Effector memory CD8-positive, alpha-beta T cell (primary cell): ENCODE measurements at regions not wholly inside any gene's neighbourhood (a gene's known extent, or its start where the extent isn't known, plus 50 kb on each side); places are given as distances from the start of the nearest gene placed in this dataset.

Experiments
- ATAC-seq: fragments of 150-1000 bp; cut with Tn5 transposase; replicated peaks from 2 replicates; pipeline ENCODE4 v1.10.0; 2021; ENCODE audit warnings: mild to moderate bottlenecking, moderate library complexity
- DNase-seq, 3 experiments: peaks; one replicate each; pipeline ENCODE4 v3.0.0; 2021
- H3K27ac Mint-ChIP-seq, 2 donors: one replicate each; pipeline ENCODE4 v1.8.0; 2022; ENCODE audit warnings: mild to moderate bottlenecking in 2 of 2, mixed read lengths in 2 of 2, moderate library complexity in 2 of 2
- H3K27me3 Mint-ChIP-seq, 2 donors: one replicate each; pipeline ENCODE4 v1.8.0; 2022; ENCODE audit warnings: mixed read lengths in 2 of 2
- H3K36me3 Mint-ChIP-seq: one replicate; pipeline ENCODE4 v1.8.0; 2022; ENCODE audit warnings: mild to moderate bottlenecking, moderate library complexity, mixed read lengths; ENCODE audit not compliant: insufficient read depth
- H3K4me1 Mint-ChIP-seq, 2 donors: one replicate each; pipeline ENCODE4 v1.8.0; 2022; ENCODE audit warnings: low read depth in 2 of 2, mixed read lengths in 2 of 2
- H3K4me3 Mint-ChIP-seq, 2 donors: one replicate each; pipeline ENCODE4 v1.8.0; 2022; ENCODE audit warnings: mild to moderate bottlenecking in 2 of 2, mixed read lengths in 2 of 2, moderate library complexity in 2 of 2
- H3K9me3 Mint-ChIP-seq, 2 donors: one replicate each; pipeline ENCODE4 v1.8.0; 2022; ENCODE audit warnings: mixed read lengths in 2 of 2

- DNase-seq: no peak
- Mint-ChIP-seq H3K4me1 (no peaks in the 10 kb centered on the region), H3K4me3 (no peak overlapping the region), H3K27me3 (peaks cover 11 to 17% of the 10 kb centered on the region in 2 donors), H3K9me3 (peaks cover 0 to 4% of the 10 kb centered on the region in 2 donors), H3K36me3 (no peaks in the 10 kb centered on the region), H3K27ac (no peak overlapping the region)
- no peak for ATAC-seq
These were observed 131.7 kb upstream of the CREB1 start for GRCh38 chr2:207397917-207398655.

GRCh38 chr2:207399301-207399700 lies 130.5 kb upstream of the CREB1 start:
- peaks cover 0 to 4% of the 10 kb centered on the region in 2 donors for H3K9me3 Mint-ChIP-seq
- DNase-seq: no peak
- peaks cover 10 to 11% of the 10 kb centered on the region in 2 donors for H3K27me3 Mint-ChIP-seq
- H3K36me3 Mint-ChIP-seq: no peaks in the 10 kb centered on the region
- no peaks in the 10 kb centered on the region for H3K4me1 Mint-ChIP-seq
- H3K27ac Mint-ChIP-seq: no peak overlapping the region
- no peak overlapping the region for H3K4me3 Mint-ChIP-seq
- no peak for ATAC-seq

- H3K4me1 Mint-ChIP-seq: no peaks in the 10 kb centered on the region
- no peaks in the 10 kb centered on the region for H3K9me3 Mint-ChIP-seq
- no peak for DNase-seq
- no peaks in the 10 kb centered on the region for H3K36me3 Mint-ChIP-seq
- no peak overlapping the region for H3K4me3 Mint-ChIP-seq
- H3K27ac Mint-ChIP-seq: no peak overlapping the region
- ATAC-seq: no peak
- H3K27me3 Mint-ChIP-seq: peaks cover 0 to 10% of the 10 kb centered on the region in 2 donors
These were observed 128.4 kb upstream of the CREB1 start for GRCh38 chr2:207401338-207401737.

- Mint-ChIP-seq H3K27ac (no peak overlapping the region), H3K36me3 (no peaks in the 10 kb centered on the region), H3K4me1 (no peaks in the 10 kb centered on the region), H3K27me3 (peaks cover 0 to under 1% of the 10 kb centered on the region in 2 donors), H3K9me3 (no peaks in the 10 kb centered on the region), H3K4me3 (no peak overlapping the region)
- DNase-seq (no peak), ATAC-seq (no peak)
These were observed 126.6 kb upstream of the CREB1 start for GRCh38 chr2:207403141-207403540.

GRCh38 chr2:207403950-207404349 lies 125.8 kb upstream of the CREB1 start:
- Mint-ChIP-seq H3K27ac (no peak overlapping the region), H3K36me3 (no peaks in the 10 kb centered on the region)
- no peak for ATAC-seq

GRCh38 chr2:207405150-207405549 lies 124.6 kb upstream of the CREB1 start:
- Mint-ChIP-seq H3K4me3 (no peak overlapping the region), H3K27me3 (no peaks in the 10 kb centered on the region), H3K4me1 (no peaks in the 10 kb centered on the region), H3K9me3 (no peaks in the 10 kb centered on the region), H3K27ac (no peak overlapping the region), H3K36me3 (no peaks in the 10 kb centered on the region)
- ATAC-seq (no peak), DNase-seq (no peak)

More at GRCh38 chr2:207403950-207404349, 125.8 kb upstream of the CREB1 start:
- Mint-ChIP-seq H3K27me3 (no peaks in the 10 kb centered on the region), H3K9me3 (no peaks in the 10 kb centered on the region), H3K4me1 (no peaks in the 10 kb centered on the region), H3K4me3 (no peak overlapping the region)
- DNase-seq: no peak

- Mint-ChIP-seq H3K36me3 (no peaks in the 10 kb centered on the region), H3K27ac (no peak overlapping the region), H3K4me1 (no peaks in the 10 kb centered on the region), H3K4me3 (no peak overlapping the region), H3K9me3 (no peaks in the 10 kb centered on the region), H3K27me3 (no peaks in the 10 kb centered on the region)
- ATAC-seq (no peak), DNase-seq (no peak)
These were observed 121.5 kb upstream of the CREB1 start for GRCh38 chr2:207408086-207408794.

GRCh38 chr2:207409517-207409916 lies 120.2 kb upstream of the CREB1 start:
- Mint-ChIP-seq H3K27me3 (no peaks in the 10 kb centered on the region), H3K9me3 (no peaks in the 10 kb centered on the region), H3K4me1 (no peaks in the 10 kb centered on the region), H3K4me3 (no peak overlapping the region), H3K36me3 (no peaks in the 10 kb centered on the region), H3K27ac (no peak overlapping the region)
- no peak for DNase-seq
- ATAC-seq: no peak

GRCh38 chr2:207412787-207413310 lies 116.9 kb upstream of the CREB1 start:
- ATAC-seq: no peak
- DNase-seq: no peak
- Mint-ChIP-seq H3K27ac (no peak overlapping the region), H3K4me1 (no peaks in the 10 kb centered on the region), H3K4me3 (no peak overlapping the region), H3K36me3 (no peaks in the 10 kb centered on the region), H3K27me3 (peaks cover 0 to 7% of the 10 kb centered on the region in 2 donors), H3K9me3 (no peaks in the 10 kb centered on the region)

GRCh38 chr2:207413376-207413907 lies 116.3 kb upstream of the CREB1 start:
- Mint-ChIP-seq H3K27ac (no peak overlapping the region), H3K36me3 (no peaks in the 10 kb centered on the region), H3K4me1 (no peaks in the 10 kb centered on the region), H3K27me3 (peaks cover 0 to 7% of the 10 kb centered on the region in 2 donors), H3K4me3 (no peak overlapping the region), H3K9me3 (no peaks in the 10 kb centered on the region)
- ATAC-seq (no peak), DNase-seq (no peak)

- peaks cover 8% of the 10 kb centered on the region in 2 donors for H3K27me3 Mint-ChIP-seq
- H3K36me3 Mint-ChIP-seq: no peaks in the 10 kb centered on the region
- DNase-seq (no peak), ATAC-seq (no peak)
- no peaks in the 10 kb centered on the region for H3K9me3 Mint-ChIP-seq
- no peak overlapping the region for H3K4me3 Mint-ChIP-seq
- no peaks in the 10 kb centered on the region for H3K4me1 Mint-ChIP-seq
- H3K27ac Mint-ChIP-seq: no peak overlapping the region
These were observed 113.7 kb upstream of the CREB1 start for GRCh38 chr2:207416111-207416510.

GRCh38 chr2:207416900-207417299 lies 112.9 kb upstream of the CREB1 start:
- Mint-ChIP-seq H3K4me1 (no peaks in the 10 kb centered on the region), H3K27ac (no peak overlapping the region), H3K4me3 (no peak overlapping the region), H3K36me3 (no peaks in the 10 kb centered on the region), H3K9me3 (no peaks in the 10 kb centered on the region), H3K27me3 (peaks cover 16% of the 10 kb centered on the region in 2 donors)
- DNase-seq (no peak), ATAC-seq (no peak)

- no peaks in the 10 kb centered on the region for H3K36me3 Mint-ChIP-seq
- peaks cover 16% of the 10 kb centered on the region in 2 donors for H3K27me3 Mint-ChIP-seq
- H3K4me3 Mint-ChIP-seq: no peak overlapping the region
- H3K4me1 Mint-ChIP-seq: no peaks in the 10 kb centered on the region
- no peaks in the 10 kb centered on the region for H3K9me3 Mint-ChIP-seq
- no peak for ATAC-seq
- no peak for DNase-seq
- no peak overlapping the region for H3K27ac Mint-ChIP-seq
These were observed 112.5 kb upstream of the CREB1 start for GRCh38 chr2:207417301-207417718.

- Mint-ChIP-seq H3K4me3 (no peak overlapping the region), H3K9me3 (peaks cover 0 to under 1% of the 10 kb centered on the region in 2 donors), H3K36me3 (no peaks in the 10 kb centered on the region), H3K4me1 (no peaks in the 10 kb centered on the region), H3K27ac (no peak overlapping the region), H3K27me3 (peaks cover 16% of the 10 kb centered on the region in 2 donors)
- no peak for ATAC-seq
- DNase-seq: no peak
These were observed 111.3 kb upstream of the CREB1 start for GRCh38 chr2:207418419-207418818.
